Prostate gland (tissue), 2 donors: ENCODE measurements at regions not wholly inside any gene's neighbourhood (a gene's known extent, or its start where the extent isn't known, plus 50 kb on each side); places are given as distances from the start of the nearest gene placed in this dataset.
"Not testable (repeated sequence)": the region's sequence is repeated elsewhere in the genome, so short reads cannot be mapped to it uniquely, and the experiment has no call there.

Source experiments
- DNase-seq: peaks from one replicate; pipeline ENCODE4 v3.0.0-alpha.2; 2019; ENCODE audit warnings: low spot score
- H3K27ac ChIP-seq, 2 donors: fragments of 200-600 bp; sonication (generic); 2 replicates each; pipeline ENCODE4 v1.5.1; 2017 to 2019
- H3K27me3 ChIP-seq: fragments of 200-600 bp; sonication (generic); replicated peaks from 2 replicates; pipeline ENCODE4 v1.5.1; 2019; ENCODE audit not compliant: insufficient read depth
- H3K36me3 ChIP-seq, 2 donors: fragments of 200-600 bp; sonication (generic); 1 replicate in 1 of 2; 2 replicates in 1 of 2; pipeline versions ENCODE4 v1.5.1 to v1.8.1; 2017 to 2019
- H3K4me1 ChIP-seq: fragments of 200-600 bp; sonication (generic); replicated peaks from 2 replicates; pipeline ENCODE4 v1.5.1; 2019
- H3K4me3 ChIP-seq, 2 donors: fragments of 200-600 bp; sonication (generic); 2 replicates each; pipeline ENCODE4 v1.5.1; 2017 to 2019
- H3K9me3 ChIP-seq: fragments of 200-600 bp; sonication (generic); 2 replicates; pipeline ENCODE4 v1.5.1; 2017
- CTCF ChIP-seq, 4 experiments: fragments of 200-600 bp in 2 of 4; fragments of 450-650 bp in 2 of 4; sonication (generic) in 2 of 4; IDR thresholded peaks; 1 replicate in 3 of 4; 2 replicates in 1 of 4; pipeline ENCODE4 v1.5.1; 2016 to 2019; ENCODE audit warnings: antibody characterized with exemption in 4 of 4, mild to moderate bottlenecking in 2 of 4, moderate library complexity in 2 of 4
- POLR2A ChIP-seq: fragments of 450-650 bp; IDR thresholded peaks from one replicate; pipeline ENCODE4 v1.6.1; 2016; ENCODE audit warnings: antibody characterized with exemption, mild to moderate bottlenecking
- POLR2AphosphoS5 ChIP-seq: sonication (generic); formaldehyde crosslinking; IDR thresholded peaks from one replicate; pipeline ENCODE4 v1.6.1; 2017; ENCODE audit warnings: antibody characterized with exemption
- WGBS: methylation state at CpG from one replicate; pipeline ENCODE4 v1.1.5; 2018; 5-methylcytosine and 5-hydroxymethylcytosine counted together
- intact Hi-C: fragments of 100-400 bp; cut with DNase I; formaldehyde crosslinking; loops from one replicate; pipeline ENCODE4 v1.14.2; 2022

- H3K9me3 ChIP-seq: no peaks in the 10 kb centered on the region
- H3K4me1 ChIP-seq: no peaks in the 10 kb centered on the region
- intact Hi-C loops: no loop called here
- no peaks in the 10 kb centered on the region for H3K27me3 ChIP-seq
- no peaks in the 10 kb centered on the region for H3K36me3 ChIP-seq
- H3K4me3 ChIP-seq: no peak overlapping the region
- no peak overlapping the region for H3K27ac ChIP-seq
- DNase-seq: no peak
- no peak for TF ChIP-seq POLR2AphosphoS5
- TF ChIP-seq CTCF (IDR thresholded peaks at IDR 0.05): no peak
- TF ChIP-seq POLR2A: no peak
- 86% methylated on average over 2 of the region's 2 CpGs for WGBS
Observed at GRCh38 chr3:191740712-191741111, 279.7 kb downstream of the PYDC2 start.

- intact Hi-C loops, H3K4me3 ChIP-seq, H3K36me3 ChIP-seq, H3K27me3 ChIP-seq, H3K9me3 ChIP-seq, DNase-seq, H3K4me1 ChIP-seq, H3K27ac ChIP-seq: not testable (repeated sequence)
- WGBS: 95% methylated on average over 1 of the region's 1 CpG
Observed at GRCh38 chr3:191741847-191742350, 280.9 kb downstream of the PYDC2 start.

- DNase-seq: no peak
- no peaks in the 10 kb centered on the region for H3K4me1 ChIP-seq
- no peaks in the 10 kb centered on the region for H3K9me3 ChIP-seq
- H3K36me3 ChIP-seq: no peaks in the 10 kb centered on the region
- no peak overlapping the region for H3K27ac ChIP-seq
- intact Hi-C loops: no loop called here
- WGBS: 92% methylated on average over 11 of the region's 11 CpGs
- H3K27me3 ChIP-seq: no peaks in the 10 kb centered on the region
- H3K4me3 ChIP-seq: no peak overlapping the region
- no peak for TF ChIP-seq POLR2A
- TF ChIP-seq CTCF (IDR thresholded peaks at IDR 0.05): no peak
- no peak for TF ChIP-seq POLR2AphosphoS5
Observed at GRCh38 chr3:191743283-191743682, 282.3 kb downstream of the PYDC2 start.

- H3K4me1 ChIP-seq: no peaks in the 10 kb centered on the region
- no peaks in the 10 kb centered on the region for H3K36me3 ChIP-seq
- DNase-seq: no peak
- TF ChIP-seq POLR2AphosphoS5 (no peak), POLR2A (no peak), CTCF (IDR thresholded peaks at IDR 0.05) (no peak)
- intact Hi-C loops: no loop called here
- 83% methylated on average over 3 of the region's 3 CpGs for WGBS
- no peak overlapping the region for H3K4me3 ChIP-seq
- H3K27ac ChIP-seq: no peak overlapping the region
- no peaks in the 10 kb centered on the region for H3K27me3 ChIP-seq
- no peaks in the 10 kb centered on the region for H3K9me3 ChIP-seq
Observed at GRCh38 chr3:191750618-191751017, 289.7 kb downstream of the PYDC2 start.

GRCh38 chr3:191753196-191753595, 292.2 kb downstream of the PYDC2 start:
- no peak for TF ChIP-seq POLR2A
- TF ChIP-seq CTCF (IDR thresholded peaks at IDR 0.05): no peak
- TF ChIP-seq POLR2AphosphoS5: no peak
- intact Hi-C loops: no loop called here

More at GRCh38 chr3:191753196-191753595, 292.2 kb downstream of the PYDC2 start:
- DNase-seq: no peak
- Histone ChIP-seq H3K27me3 (no peaks in the 10 kb centered on the region), H3K4me3 (no peak overlapping the region), H3K9me3 (no peaks in the 10 kb centered on the region), H3K4me1 (no peaks in the 10 kb centered on the region), H3K27ac (no peak overlapping the region), H3K36me3 (no peaks in the 10 kb centered on the region)
- 72% methylated on average over 3 of the region's 3 CpGs for WGBS
